ENCODE measurements at regions not wholly inside any gene's neighbourhood (a gene's known extent, or its start where the extent isn't known, plus 50 kb on each side); places are given as distances from the start of the nearest gene placed in this dataset.
"Not testable (repeated sequence)": the region's sequence is repeated elsewhere in the genome, so short reads cannot be mapped to it uniquely, and the experiment has no call there.

DNA sequence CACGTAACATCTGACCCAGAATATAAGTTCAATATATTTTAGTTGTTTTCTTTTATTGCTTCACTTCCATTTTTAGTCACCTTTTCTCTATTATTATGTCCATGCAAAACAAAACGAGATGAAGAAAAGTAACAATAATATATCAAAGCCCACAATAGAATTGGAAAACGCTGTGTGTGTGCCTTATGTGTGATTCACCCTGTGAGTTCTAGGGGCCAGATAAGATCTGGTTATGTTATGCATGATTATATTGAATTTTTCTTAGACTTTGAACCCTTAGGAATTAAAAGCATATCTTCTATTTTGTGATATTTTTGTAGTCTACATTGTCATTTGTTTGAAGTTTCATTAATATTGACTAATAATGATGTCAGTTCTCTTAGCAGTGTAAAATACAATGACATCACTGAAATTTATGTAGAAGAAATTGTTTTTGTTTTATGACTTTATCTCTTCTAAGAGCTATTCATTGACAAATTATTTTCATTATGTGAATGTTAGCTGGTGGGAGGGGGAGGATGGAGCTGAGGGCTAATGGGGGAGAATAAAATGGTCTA is 243.6 kb downstream of the TFAP2B start:
- DNase-seq: no peak

DNA sequence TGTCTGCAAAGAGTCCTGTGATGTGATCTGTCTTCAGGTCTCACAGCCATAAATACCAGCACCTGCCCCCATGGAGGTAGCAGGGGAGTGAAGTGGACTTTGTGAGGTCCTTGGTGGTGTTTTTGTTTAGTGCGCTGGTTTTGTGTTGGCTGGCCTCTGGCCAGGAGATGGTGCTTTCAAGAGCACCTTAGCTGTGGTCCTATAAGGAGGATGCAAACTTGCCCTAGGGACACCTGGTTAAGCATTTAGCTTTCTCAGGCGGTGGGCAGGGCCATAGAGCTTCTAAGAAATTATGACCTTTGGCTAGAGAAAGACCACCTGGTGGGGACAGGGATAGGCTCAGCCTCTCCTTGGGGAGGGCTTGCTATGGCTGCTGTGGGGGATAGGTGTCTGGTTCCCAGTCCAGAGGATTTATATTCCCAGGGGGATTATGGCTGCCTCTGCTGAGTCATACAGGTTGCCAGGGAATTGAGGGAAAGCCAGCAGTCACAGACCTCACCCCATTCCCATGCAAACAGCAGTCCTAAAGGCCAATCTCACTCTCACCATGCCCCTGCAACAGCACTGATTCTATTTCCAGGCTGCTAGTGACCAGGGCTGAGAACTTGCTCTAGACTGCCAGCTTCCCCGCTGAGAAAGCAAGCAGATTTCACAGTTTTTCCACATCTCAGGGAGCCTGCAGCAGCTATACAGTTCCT is 259.3 kb downstream of the TFAP2B start:
- no peak for DNase-seq

DNA sequence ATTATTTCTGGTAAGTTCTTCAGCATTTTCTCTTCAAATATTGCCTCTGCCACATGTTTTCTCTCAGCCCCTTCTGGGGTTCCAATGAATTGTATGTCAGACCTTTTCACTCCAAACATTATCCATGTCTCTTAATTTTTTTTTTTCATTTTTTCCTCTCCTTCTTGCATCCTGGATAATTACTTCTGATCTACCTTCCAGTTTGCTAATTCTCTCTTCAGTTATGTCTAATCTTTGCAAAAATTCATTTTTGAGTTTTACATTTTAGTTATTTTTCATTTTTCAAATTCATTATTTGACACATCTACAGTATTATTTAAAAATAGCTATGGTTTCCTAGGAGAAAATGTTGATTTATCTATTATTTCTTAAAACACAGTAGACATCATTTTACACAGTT is 271.7 kb downstream of the TFAP2B start:
- DNase-seq: no peak

DNA sequence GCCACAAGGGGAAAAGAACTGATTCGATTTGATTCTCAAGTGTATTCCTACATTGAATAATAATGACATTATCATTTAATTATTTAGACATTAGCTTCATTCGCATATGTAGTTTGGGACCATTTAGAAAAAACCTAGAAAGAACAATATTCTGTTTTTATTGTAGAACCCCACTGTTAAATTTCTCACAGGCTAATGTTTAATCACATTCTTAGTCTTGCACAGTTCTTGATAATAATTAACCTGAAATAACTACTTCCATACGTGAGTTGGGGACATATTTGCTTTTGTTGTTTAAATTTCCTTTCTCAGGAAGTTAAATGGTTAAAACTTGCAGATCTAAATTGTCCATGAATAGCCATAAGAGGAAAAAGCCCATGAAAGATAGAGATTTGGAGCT is 275.2 kb downstream of the TFAP2B start:
- DNase-seq: no peak

- no peak for DNase-seq
Observed at GRCh38 chr6:51094271-51094670, 275.6 kb downstream of the TFAP2B start.

DNA sequence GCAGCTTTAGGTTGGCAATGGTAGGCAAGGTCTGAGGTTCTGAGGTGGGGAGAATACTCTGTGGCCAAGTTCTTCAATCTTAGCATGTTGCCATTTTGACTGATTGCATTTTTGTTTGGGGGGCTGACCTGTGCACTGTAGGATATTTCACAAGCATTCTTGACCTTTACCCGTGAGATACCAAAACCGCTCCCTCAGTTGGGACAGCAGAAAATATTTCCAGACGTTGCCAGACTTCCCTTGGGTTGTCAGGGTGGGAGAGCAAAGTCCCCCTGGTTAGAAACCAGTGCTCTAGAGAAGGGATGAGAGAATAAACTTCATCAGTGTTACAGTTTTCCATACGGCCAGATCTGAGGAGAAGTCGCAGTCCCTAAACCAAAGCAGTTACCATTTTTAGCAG is 279.6 kb downstream of the TFAP2B start:
- DNase-seq: no peak

GRCh38 chr6:51098791-51099190 is 280.1 kb downstream of the TFAP2B start:
- no peak for DNase-seq

DNA sequence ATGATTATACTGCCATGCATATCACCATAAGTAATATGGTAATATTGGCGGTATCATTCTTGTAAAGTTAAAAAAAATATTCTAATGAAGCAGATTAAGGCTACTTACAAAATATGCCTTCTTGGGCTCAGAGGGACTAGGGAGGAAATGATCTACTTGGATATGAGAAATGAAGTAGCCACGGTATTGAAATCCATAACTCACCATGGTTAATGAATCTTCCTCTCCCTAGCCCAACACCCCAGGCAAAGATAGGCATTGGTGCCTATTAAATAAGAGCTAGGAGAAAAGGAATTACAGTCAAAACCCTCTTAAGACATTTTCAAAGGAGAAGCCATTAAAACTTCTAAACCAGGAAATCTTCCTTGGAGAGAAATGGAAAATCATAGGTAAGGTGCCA is 280.5 kb downstream of the TFAP2B start:
- no peak for DNase-seq

DNA sequence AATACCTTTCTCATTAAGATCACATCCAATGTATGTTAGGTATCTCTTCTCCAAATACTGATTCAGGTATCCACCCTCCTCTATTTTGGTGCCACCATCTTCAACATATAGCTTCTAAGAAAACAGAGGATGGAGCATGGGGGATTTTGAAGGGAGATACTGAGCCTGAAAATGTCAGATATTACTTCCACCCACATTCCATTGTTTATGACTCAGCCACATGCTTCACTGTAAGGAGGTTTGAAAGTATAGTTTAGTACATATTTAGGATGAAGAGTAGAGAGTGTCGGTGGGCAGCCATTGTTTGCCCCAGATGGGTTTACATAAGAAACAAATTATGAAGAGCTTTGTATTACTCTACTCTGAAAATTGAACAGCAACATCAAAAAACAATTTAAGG is 286.7 kb downstream of the TFAP2B start:
- DNase-seq: no peak

DNA sequence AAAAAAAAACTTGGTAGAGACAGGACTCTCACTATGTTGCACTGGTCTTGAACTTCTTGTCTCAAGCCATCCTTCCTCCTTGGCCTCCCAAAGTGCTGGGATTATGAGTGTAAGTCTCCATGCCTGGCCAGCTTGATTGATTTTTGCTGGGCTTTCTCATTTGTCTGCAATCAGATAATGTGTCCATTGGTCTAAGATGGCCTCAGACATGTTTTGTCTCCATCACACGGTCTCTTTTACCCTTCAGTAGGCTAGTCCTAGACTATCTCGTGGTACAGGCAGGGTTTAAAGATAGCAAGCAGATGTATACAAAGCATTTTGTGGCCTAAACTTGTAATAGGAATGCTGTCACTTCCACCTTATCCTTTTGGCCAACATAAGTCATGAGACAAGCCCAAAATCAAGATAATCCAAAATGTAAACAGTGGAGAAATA is 289.1 kb downstream of the TFAP2B start:
- DNase-seq: peak; percentile 55

GRCh38 chr6:51108563-51109234 is 290.0 kb downstream of the TFAP2B start:
- DNase-seq: no peak

DNA sequence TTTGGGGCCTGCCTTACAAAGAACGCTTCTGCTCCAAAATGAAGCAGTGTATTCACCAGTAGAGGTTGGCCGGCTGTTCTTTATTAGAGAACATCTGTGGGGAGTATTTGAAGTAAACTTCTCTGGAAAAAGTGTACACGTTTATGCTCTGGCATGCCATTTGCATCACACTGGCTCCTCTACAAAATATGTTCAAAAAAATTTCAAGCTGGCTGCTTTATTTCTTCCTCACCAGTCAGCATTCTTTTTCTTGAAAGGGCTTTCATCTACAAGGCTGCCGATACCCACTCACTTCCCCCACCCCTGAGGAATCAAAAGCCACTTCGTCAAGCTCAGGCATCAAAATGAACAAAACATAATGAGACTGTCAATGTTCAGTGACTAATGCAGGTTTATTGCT is 294.1 kb downstream of the TFAP2B start:
- no peak for DNase-seq

GRCh38 chr6:51116723-51117122 is 298.1 kb downstream of the TFAP2B start:
- DNase-seq: no peak

DNA sequence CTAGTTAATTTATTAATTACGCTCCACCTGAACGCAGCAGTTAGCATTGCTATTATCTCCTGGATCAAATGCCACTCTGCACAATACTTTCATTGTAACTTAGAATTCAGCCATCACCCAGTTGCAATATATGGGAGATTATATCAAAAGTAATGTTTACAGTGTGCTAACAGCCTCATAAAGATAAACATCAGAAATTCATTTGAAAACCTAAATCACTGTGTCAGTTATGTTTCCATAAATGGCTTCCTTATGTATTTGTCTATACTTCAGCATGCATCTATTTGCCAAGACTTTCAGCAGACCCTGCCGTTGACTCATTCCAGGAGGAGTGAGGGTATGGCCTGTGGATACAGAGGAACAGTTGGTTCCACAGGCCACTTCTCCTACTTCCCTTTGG is 300.1 kb downstream of the TFAP2B start:
- DNase-seq: no peak

- no peak for DNase-seq
Observed at GRCh38 chr6:51120016-51120415, 301.3 kb downstream of the TFAP2B start.

- DNase-seq: peak; percentile 87
Observed at GRCh38 chr6:51121380-51121976, 302.8 kb downstream of the TFAP2B start.

GRCh38 chr6:51129043-51129442 is 310.4 kb downstream of the TFAP2B start:
- DNase-seq: peak; percentile 62

- DNase-seq: no peak
Observed at GRCh38 chr6:51137777-51138176, 319.1 kb downstream of the TFAP2B start.

- DNase-seq: no peak
Observed at GRCh38 chr6:51139950-51140385, 321.3 kb downstream of the TFAP2B start.

GRCh38 chr6:51141080-51141479 is 322.4 kb downstream of the TFAP2B start:
- DNase-seq: no peak

DNA sequence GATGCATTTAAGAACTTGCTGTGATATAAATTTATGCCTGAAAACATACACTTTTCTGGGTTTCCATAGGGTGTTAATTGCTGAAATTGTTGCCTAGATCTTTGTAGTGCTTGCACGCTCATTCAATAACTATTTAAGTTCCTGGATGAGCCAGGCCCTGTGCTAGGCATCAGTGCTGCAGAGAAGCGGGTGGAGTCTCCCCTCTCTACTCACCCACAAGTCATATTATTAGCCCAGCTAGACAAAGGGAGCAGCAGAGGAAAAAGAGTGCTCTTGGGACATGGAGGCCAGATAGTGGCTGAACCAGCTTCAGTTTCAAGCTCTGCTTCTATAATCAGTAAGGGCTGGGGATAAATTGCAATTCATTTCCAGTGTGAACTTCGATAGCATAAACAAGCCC is 329.1 kb downstream of the TFAP2B start:
- DNase-seq: no peak

DNA sequence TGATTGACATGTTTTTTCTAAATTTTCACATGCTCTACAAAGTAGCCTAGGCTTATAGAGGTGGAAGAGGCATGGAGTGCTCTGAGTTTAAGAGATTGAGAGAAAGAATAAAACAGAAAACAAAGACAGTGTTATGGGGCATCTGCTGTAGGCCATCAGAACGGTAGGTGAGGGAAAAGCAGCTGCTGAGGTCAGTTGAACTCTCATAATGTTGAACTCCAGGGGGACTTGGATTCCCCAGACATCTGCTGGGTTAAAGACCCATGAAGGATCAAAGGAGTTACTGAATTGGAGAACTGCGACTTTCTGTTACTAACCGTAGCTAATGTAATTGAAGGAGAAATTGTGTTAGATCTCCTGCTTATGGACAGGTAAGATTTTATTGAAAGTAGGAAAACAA is 333.9 kb downstream of the TFAP2B start:
- no peak for DNase-seq

DNA sequence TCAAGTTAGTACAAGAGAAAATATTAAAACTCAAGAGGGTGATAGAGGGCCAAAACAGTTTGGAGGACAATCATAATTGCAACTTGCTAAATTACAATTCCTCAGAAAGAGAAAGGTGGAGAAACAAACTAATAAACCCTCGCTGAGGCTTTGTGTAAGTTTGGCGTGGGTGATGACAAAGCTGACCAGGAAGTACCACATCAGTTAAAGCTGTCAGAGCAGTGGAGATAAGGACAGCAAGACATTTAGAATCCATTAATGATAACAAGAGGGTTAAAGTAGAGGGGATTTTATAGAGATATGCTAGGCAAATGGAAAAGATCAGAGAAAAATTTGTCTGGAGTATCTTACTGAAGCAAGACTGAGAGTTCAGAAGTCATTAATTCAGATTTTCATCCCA is 334.4 kb downstream of the TFAP2B start:
- DNase-seq: peak; percentile 32

- DNase-seq: not testable (repeated sequence)
Observed at GRCh38 chr6:51154925-51155324, 336.3 kb downstream of the TFAP2B start.
